ENCODE measurements at regions not wholly inside any gene's neighbourhood (a gene's known extent, or its start where the extent isn't known, plus 50 kb on each side); places are given as distances from the start of the nearest gene placed in this dataset.

- no peak for TF ChIP-seq POLR2A (IDR thresholded peaks at IDR 0.05)
- TF ChIP-seq CTCF (IDR thresholded peaks at IDR 0.05) = no peak
Observed at GRCh38 chrX:107502316-107502715, 52.9 kb downstream of the FRMPD3 start.

All from heart left ventricle (tissue), 13 donors.